Thymus (tissue), 11 donors: ENCODE measurements at regions not wholly inside any gene's neighbourhood (a gene's known extent, or its start where the extent isn't known, plus 50 kb on each side); places are given as distances from the start of the nearest gene placed in this dataset.

ENCODE experiments used
- DNase-seq, 9 donors: peaks; one replicate each; pipeline ENCODE4 v3.0.0-alpha.2; 2013; ENCODE audit warnings: low spot score in 9 of 9, low read depth in 6 of 9, missing footprints in 1 of 9
- H3K27ac ChIP-seq, 2 donors: one replicate each; pipeline ENCODE4 v1.5.1; 2013; ENCODE audit warnings: control low read depth in 1 of 2, low read depth in 1 of 2, low read length in 1 of 2, mild to moderate bottlenecking in 1 of 2, moderate library complexity in 1 of 2
- H3K27me3 ChIP-seq, 2 donors: one replicate each; pipeline ENCODE4 v1.5.1; 2013; ENCODE audit warnings: low read length in 1 of 2; ENCODE audit not compliant: control insufficient read depth in 2 of 2, insufficient read depth in 1 of 2
- H3K36me3 ChIP-seq, 2 donors: one replicate each; pipeline ENCODE4 v1.5.1; 2013; ENCODE audit warnings: low read length in 1 of 2, mild to moderate bottlenecking in 1 of 2, moderate library complexity in 1 of 2; ENCODE audit not compliant: control insufficient read depth in 2 of 2, insufficient read depth in 2 of 2
- H3K4me1 ChIP-seq, 2 donors: one replicate each; pipeline ENCODE4 v1.5.1; 2013; ENCODE audit warnings: low read length in 2 of 2; ENCODE audit not compliant: control insufficient read depth in 2 of 2, insufficient read depth in 2 of 2
- H3K4me3 ChIP-seq, 2 donors: one replicate each; pipeline ENCODE4 v1.5.1; 2013; ENCODE audit warnings: low read length in 2 of 2, control low read depth in 1 of 2, mild to moderate bottlenecking in 1 of 2
- H3K9me3 ChIP-seq, 2 donors: one replicate each; pipeline ENCODE4 v1.5.1; 2013; ENCODE audit warnings: low read length in 1 of 2, mild to moderate bottlenecking in 1 of 2; ENCODE audit not compliant: control insufficient read depth in 2 of 2, insufficient read depth in 1 of 2
- WGBS: extraction: QIAGEN DNeasy Blood & Tissue Kit; methylation state at CpG from one replicate; pipeline ENCODE4 v1.1.7; 2013; 5-methylcytosine and 5-hydroxymethylcytosine counted together
- donor health status: healthy.

DNA sequence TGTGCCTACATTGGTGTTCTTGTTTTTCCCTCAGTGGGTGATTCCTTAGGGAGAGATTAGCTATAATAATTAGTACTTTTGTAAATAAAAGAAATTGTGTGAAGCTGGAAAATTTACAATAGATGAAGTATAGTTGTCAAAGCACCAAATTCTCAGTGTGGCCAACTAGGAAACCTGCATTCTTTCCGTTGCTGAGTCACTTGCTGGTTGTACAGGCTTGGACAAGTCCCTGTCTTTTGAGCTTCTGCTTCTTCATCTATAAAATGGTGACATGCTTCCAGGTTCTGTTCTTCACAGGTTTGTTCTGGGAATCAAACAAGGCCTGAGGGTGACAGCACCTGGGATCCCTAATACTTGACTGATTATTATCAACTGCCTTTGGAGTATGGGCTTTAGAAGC, 184.1 kb upstream of the HES1 start:
- no peak overlapping the region for H3K27ac ChIP-seq
- WGBS: 92% methylated on average over 1 of the region's 1 CpG
- H3K9me3 ChIP-seq: peaks cover 0 to 7% of the 10 kb centered on the region in 2 donors
- H3K36me3 ChIP-seq: no peaks in the 10 kb centered on the region
- no peaks in the 10 kb centered on the region for H3K4me1 ChIP-seq
- DNase-seq: no peak
- no peak overlapping the region for H3K4me3 ChIP-seq
- H3K27me3 ChIP-seq: no peaks in the 10 kb centered on the region

GRCh38 chr3:193954752-193955151, 181.2 kb upstream of the HES1 start:
- Histone ChIP-seq H3K4me3 (no peak overlapping the region), H3K36me3 (no peaks in the 10 kb centered on the region), H3K27ac (no peak overlapping the region), H3K4me1 (no peaks in the 10 kb centered on the region), H3K9me3 (peaks cover 0 to 7% of the 10 kb centered on the region in 2 donors), H3K27me3 (peaks cover 0 to 2% of the 10 kb centered on the region in 2 donors)
- no peak for DNase-seq

DNA sequence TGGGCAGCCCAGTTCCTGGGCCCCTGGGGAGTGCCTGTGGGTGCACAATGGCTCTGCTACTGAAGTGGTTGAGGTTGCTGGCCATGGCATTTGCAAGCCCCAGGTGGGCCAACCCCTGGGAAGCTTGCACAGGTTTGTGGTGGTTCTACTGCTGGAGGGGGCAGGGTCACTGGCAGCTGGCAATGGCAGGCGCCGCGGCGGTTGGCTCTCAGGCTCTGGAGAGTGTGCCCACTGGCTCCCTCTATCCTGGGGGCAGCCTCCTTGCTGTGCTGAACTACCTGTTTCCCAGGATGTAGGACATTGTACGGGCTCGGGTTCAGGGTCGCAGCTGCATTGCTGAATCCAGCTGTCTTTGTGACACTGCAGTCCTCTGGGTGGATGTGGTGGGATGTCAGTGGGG, 180.2 kb upstream of the HES1 start:
- peaks cover 0 to 4% of the 10 kb centered on the region in 2 donors for H3K27me3 ChIP-seq
- no peak for DNase-seq
- no peak overlapping the region for H3K27ac ChIP-seq
- peaks cover 0 to 5% of the 10 kb centered on the region in 2 donors for H3K4me1 ChIP-seq
- 97% methylated on average over 7 of the region's 7 CpGs for WGBS
- H3K36me3 ChIP-seq: no peaks in the 10 kb centered on the region
- H3K4me3 ChIP-seq: no peak overlapping the region
- peaks cover 0 to 7% of the 10 kb centered on the region in 2 donors for H3K9me3 ChIP-seq

DNA sequence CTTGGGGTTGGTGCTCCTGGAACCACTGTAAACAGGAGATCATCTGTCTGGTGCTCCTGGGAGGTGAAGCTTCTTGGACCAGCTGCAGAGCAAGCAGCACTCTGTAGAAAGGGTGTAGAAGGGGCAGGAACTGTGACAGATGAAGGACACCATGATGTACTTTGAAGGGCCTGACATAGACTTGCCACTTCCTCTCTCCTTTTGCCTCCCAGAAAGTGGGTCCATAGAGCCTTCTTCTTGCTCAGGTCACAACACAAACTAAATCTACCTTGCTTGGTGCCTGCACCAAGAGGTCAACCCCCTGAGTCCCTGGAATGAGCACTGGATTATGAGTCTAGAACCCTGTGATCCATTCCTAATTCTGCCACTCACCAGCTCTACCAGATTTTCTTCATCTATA, 176.1 kb upstream of the HES1 start:
- Histone ChIP-seq H3K27ac (no peak overlapping the region), H3K27me3 (peaks cover 0 to 4% of the 10 kb centered on the region in 2 donors), H3K9me3 (peaks cover 0 to 7% of the 10 kb centered on the region in 2 donors), H3K4me1 (peaks cover 0 to 7% of the 10 kb centered on the region in 2 donors), H3K36me3 (no peaks in the 10 kb centered on the region), H3K4me3 (no peak overlapping the region)
- DNase-seq: no peak

DNA sequence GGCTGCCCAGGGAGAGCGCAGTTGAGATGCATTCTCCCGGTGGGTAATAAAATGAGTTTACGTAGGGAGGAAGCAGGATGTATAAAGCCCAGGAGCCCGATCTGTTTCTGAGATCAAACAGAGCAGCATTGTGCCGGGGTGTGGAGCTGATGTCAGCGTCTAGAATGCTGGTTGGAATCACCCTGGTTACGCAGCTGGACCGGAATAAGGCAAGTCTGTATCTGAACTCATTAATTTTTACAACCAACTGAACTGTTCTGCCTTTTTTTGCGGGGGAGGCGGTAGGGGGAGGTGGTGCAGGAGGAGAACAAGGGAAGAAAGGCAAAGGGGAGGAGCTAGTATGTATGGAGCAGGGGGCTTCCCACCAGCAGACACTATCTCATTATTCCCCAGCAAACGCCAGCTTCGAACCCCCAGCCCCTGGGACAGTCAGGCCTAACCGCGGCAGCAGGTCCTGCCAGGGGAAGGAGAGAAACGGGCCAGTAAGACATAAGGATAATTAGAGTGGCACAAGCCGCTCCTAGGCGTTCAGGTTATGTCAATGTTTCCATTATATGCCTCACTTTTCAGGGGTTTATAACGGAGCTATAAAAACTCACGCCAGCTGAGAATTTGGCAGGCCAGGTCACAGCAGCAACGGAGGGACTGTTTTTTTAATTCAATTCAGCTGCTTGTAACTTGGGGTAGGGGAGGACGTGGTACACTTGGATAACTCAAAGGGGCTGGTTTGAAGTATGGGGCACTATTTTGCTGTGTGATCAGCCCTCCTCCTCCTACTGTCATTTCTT, 175.3 kb upstream of the HES1 start:
- peak in 1 of 9 donors; percentile 21 for DNase-seq
- Histone ChIP-seq H3K9me3 (peaks cover 0 to 4% of the 10 kb centered on the region in 2 donors), H3K36me3 (no peaks in the 10 kb centered on the region), H3K27me3 (peaks cover 0 to 4% of the 10 kb centered on the region in 2 donors), H3K4me3 (no peak overlapping the region), H3K4me1 (peaks cover 0 to 7% of the 10 kb centered on the region in 2 donors), H3K27ac (no peak overlapping the region)
- WGBS: 88% methylated on average over 21 of the region's 21 CpGs

GRCh38 chr3:193962986-193963685, 172.8 kb upstream of the HES1 start:
- H3K27ac ChIP-seq: no peak overlapping the region
- H3K27me3 ChIP-seq: peaks cover 0 to 3% of the 10 kb centered on the region in 2 donors
- no peak overlapping the region for H3K4me3 ChIP-seq
- DNase-seq: no peak
- WGBS: 87% methylated on average over 9 of the region's 9 CpGs
- no peaks in the 10 kb centered on the region for H3K36me3 ChIP-seq
- peaks cover 0 to 7% of the 10 kb centered on the region in 2 donors for H3K4me1 ChIP-seq
- no peaks in the 10 kb centered on the region for H3K9me3 ChIP-seq

DNA sequence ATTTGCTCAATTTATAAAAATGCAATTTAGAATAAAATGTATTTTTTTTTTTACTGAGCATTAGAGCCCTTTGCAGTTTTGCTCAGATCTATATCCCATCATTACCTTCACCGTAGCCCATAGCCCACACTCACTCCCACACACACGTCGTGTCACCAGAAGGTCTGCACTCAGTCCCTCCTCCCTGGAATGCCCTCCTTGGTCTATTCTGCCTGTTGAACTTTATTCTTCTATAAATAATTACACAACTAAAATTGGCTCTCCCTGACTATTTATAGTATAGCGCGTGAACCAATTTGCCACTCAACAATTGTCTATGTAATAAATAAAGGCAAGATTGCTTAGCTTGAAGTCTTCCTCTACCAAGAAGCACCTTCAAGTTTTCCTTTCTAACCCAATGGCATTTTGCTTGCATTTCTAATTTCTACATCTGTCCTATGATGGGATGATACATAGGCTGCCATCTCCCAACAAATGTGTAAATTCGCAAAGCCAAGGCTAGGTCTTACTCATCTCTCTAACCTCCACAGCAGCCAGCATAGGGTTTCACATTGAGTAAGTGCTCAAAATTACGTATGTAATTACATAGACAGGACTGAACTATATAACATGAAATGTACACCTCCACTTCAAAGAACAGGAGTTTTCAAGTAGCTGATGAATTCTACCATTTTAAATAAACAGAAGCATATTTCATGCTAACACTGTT, 172.0 kb upstream of the HES1 start:
- 94% methylated on average over 7 of the region's 7 CpGs for WGBS
- DNase-seq: no peak
- Histone ChIP-seq H3K27ac (no peak overlapping the region), H3K27me3 (peaks cover 0 to 3% of the 10 kb centered on the region in 2 donors), H3K4me1 (peaks cover 0 to 7% of the 10 kb centered on the region in 2 donors), H3K4me3 (no peak overlapping the region), H3K9me3 (no peaks in the 10 kb centered on the region), H3K36me3 (no peaks in the 10 kb centered on the region)

- Histone ChIP-seq H3K4me3 (no peak overlapping the region), H3K9me3 (no peaks in the 10 kb centered on the region), H3K4me1 (peaks cover 0 to 7% of the 10 kb centered on the region in 2 donors), H3K27me3 (peaks cover 0 to 3% of the 10 kb centered on the region in 2 donors), H3K27ac (no peak overlapping the region), H3K36me3 (no peaks in the 10 kb centered on the region)
- no peak for DNase-seq
- WGBS: 98% methylated on average over 2 of the region's 2 CpGs
Observed at GRCh38 chr3:193964517-193964880, 171.4 kb upstream of the HES1 start.
